Mammary epithelial cell (primary cell): ENCODE measurements at regions not wholly inside any gene's neighbourhood (a gene's known extent, or its start where the extent isn't known, plus 50 kb on each side); places are given as distances from the start of the nearest gene placed in this dataset.

Source experiments
- EZH2 ChIP-seq: IDR thresholded peaks from 2 replicates; pipeline ENCODE4 v1.6.1; 2012; ENCODE audit warnings: low read length, inconsistent platforms, borderline replicate concordance
- TF ChIP-seq, protein P1 (sequence below), 2 donors: IDR thresholded peaks in 1 of 2; conservative IDR thresholded peaks in 1 of 2; 2 replicates each; pipeline ENCODE4 v1.5.1; 2011 to 2012; ENCODE audit warnings: inconsistent platforms in 2 of 2, low read length in 2 of 2, mild to moderate bottlenecking in 2 of 2, control low read depth in 1 of 2, low read depth in 1 of 2; ENCODE audit not compliant: insufficient read depth in 1 of 2; ENCODE audit errors: extremely low read depth in 1 of 2

DNA sequence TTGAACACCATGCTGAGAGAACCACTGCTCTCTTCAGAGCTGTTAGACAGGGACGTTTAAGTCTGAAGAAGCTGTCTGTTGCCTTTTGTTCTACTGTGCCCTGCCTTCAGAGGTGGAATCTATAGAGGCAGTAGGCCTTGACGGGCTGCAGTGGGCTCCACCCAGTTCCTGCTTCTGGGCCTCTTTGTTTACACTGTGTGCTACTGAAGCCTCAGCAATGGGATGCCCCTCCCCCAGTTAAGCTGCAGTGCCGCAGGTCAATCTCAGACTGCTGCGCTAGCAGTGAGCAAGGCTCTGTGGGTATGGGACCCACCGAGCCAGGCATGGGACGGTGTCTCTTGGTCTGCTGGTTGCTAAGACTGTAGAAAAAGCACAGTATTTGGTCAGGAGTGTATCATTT lies 162.3 kb upstream of the NXPH2 start:
- TF ChIP-seq, protein P1, sequence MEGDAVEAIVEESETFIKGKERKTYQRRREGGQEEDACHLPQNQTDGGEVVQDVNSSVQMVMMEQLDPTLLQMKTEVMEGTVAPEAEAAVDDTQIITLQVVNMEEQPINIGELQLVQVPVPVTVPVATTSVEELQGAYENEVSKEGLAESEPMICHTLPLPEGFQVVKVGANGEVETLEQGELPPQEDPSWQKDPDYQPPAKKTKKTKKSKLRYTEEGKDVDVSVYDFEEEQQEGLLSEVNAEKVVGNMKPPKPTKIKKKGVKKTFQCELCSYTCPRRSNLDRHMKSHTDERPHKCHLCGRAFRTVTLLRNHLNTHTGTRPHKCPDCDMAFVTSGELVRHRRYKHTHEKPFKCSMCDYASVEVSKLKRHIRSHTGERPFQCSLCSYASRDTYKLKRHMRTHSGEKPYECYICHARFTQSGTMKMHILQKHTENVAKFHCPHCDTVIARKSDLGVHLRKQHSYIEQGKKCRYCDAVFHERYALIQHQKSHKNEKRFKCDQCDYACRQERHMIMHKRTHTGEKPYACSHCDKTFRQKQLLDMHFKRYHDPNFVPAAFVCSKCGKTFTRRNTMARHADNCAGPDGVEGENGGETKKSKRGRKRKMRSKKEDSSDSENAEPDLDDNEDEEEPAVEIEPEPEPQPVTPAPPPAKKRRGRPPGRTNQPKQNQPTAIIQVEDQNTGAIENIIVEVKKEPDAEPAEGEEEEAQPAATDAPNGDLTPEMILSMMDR (conservative IDR thresholded peaks at IDR 0.05 in 1 of 2, IDR thresholded peaks at IDR 0.05 in 1 of 2; ENCODE audit: extremely low read depth in 1 of 2, insufficient read depth in 1 of 2, low read depth in 1 of 2, low read length in 2 of 2): no peak
- TF ChIP-seq EZH2: no peak
